GM19467 (cell line): ENCODE measurements at regions not wholly inside any gene's neighbourhood (a gene's known extent, or its start where the extent isn't known, plus 50 kb on each side); places are given as distances from the start of the nearest gene placed in this dataset.

Experiments
- ATAC-seq: cut with Tn5 transposase; IDR thresholded peaks from one replicate; pipeline ENCODE4 v1.9.1; 2021; ENCODE audit warnings: mild to moderate bottlenecking, moderate library complexity; ENCODE audit not compliant: unreplicated experiment

- no peak for ATAC-seq
These were observed 727.8 kb downstream of the C6orf118 start for GRCh38 chr6:164581563-164581962.

DNA sequence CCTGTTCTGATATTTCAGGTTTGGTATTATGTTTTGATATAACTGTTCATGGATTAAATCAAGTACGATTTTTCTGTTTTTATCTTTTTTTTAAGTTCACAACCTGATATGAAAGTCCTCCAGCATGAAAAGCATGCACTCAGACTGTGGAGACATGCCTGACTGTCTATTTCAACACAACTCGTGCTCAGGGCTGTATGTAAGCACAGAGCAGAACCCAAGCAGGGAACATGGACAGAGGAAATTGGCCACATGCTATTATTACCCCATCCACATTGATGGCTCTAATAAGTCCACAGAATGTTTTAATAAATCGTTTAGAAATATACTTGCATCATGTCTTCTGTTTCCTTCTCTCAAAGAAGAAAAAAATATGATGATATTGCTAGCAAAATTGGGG lies 730.4 kb downstream of the C6orf118 start:
- no peak for ATAC-seq

DNA sequence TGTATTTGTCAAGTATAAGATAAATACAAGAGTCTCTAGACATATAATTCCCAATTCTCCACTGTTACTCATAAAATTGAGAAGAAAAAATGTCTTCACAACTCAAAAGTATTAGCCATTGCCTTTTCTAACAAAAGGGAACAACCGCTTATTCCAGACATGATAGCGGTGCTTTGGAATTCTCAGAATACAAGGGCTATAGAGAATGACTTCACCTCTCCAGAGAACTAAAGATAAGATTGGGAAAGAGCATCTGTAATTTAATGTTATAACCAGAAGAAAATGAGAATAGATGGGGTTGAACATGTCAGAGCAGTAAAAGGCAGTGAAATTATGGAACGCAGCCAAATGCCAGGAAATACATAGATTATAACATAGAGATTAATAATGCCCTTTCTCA lies 730.8 kb downstream of the C6orf118 start:
- ATAC-seq, result no peak

DNA sequence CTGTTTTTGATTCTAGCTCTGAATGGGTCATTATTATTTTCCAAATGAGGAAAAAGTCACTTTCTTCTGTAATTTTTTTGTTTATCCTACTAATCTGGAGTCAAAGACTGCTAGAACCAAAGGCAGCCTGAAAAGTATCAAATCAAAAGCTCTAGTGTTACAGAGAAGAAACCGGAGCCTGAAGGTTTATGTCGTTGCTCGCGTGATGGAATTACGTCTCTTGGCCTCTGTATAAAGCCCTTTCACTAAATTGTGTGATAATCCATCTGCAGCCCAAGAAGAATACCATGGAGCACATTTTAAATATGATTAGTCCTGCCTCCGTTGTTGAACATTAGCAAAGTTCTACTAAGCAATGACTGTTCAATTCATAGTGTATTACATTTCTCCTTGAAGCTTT lies 738.6 kb downstream of the C6orf118 start:
- ATAC-seq, result no peak

- no peak for ATAC-seq
These were observed 739.9 kb downstream of the C6orf118 start for GRCh38 chr6:164569509-164569908.

GRCh38 chr6:164563924-164564323 lies 745.5 kb downstream of the C6orf118 start:
- ATAC-seq, result no peak

DNA sequence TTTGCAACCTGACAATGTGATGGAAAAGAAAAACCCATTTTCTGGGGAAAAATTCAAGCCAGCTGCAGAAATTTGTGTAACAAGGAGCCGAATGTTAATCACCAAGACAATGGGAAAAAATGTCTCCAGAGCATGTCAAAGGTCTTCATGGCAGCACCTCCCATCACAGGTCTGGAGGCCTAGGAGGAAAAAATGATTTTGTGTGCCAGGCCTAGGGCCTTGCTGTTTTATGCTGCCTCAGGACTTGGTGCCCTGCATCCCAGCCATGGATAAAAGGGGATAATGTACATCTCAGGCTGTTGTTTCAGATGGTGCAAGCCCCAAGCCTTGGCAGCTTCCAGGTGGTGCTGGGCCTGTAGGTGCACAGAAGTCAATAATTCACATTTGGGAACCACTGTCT lies 747.7 kb downstream of the C6orf118 start:
- no peak for ATAC-seq

DNA sequence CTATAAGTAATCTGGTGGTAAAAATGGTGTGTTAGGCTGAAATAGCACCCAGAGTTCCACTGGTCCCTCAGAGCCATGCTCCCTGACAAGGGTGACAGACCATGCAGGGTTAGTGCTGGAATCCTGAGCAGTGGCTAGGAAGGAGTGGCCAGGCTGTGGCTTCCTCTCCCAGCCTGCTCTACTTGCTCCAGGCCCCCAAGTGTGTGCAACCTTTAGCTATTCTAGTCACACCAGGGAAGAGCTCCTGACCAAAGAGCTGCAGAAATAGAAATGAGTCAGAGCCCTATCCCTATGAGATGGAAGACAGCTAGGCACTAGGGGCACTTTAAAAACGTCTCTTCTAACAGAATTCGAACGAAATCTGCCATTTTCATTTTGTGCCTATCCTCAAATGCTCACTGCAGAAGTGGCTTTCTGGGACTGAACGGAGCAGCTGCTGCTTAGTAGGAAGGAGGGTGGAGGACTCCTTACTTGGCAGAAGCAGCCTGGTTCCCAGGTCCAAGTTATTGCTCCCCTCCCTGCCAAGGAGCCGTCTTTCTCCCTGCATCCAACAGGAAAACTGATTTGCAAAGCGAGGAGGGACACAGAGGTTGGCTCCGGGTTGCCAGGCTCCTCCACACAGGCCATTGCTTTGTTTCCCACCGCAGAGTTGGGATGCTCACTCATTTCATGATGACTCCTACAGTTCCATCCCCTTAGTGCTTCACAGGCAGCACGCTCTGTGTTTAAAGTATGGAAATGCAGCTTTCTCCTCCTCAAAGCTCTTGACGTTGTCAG lies 754.5 kb downstream of the C6orf118 start:
- no peak for ATAC-seq

DNA sequence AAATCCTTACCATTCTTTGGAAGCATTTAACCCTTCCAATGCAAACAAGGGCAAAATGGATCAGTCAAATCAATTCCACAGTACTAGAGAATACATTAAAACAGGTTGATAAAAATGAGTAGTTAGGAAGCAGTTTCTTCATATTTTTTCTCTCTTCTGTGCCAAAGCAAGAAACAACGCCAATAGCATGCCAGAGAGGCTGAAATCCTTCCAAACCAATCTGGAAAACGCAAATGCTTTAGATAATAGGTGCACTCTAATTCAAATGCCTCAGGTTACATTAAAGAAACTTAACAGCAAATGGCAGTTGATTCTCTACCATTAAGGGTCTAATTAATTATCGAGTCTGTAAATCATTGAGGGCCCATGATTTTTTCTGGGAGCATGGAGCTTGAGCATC lies 755.2 kb downstream of the C6orf118 start:
- ATAC-seq, result no peak

DNA sequence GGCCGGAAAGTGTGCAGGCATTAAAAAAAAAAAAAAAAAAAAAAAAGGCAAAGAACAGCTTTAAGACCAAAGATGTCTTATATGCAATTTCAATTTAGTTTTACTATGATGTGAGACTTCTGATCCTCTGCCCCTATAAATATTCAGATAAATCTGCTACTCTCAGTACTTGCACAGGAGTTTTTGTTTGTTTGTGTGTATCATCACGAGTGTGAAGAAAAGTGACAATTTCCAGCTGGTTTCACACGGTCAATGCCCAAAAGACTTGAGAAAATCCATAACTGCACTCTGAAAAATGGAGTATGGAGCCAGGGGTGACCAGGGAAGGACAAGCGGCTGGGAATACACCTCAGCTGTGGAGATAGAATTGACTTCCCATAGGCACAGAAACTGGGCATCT lies 757.7 kb downstream of the C6orf118 start:
- no peak for ATAC-seq

GRCh38 chr6:164547076-164547475 lies 762.3 kb downstream of the C6orf118 start:
- ATAC-seq, result no peak

GRCh38 chr6:164546263-164546662 lies 763.1 kb downstream of the C6orf118 start:
- ATAC-seq, result no peak

- ATAC-seq, result no peak
These were observed 775.2 kb downstream of the C6orf118 start for GRCh38 chr6:164534070-164534766.

DNA sequence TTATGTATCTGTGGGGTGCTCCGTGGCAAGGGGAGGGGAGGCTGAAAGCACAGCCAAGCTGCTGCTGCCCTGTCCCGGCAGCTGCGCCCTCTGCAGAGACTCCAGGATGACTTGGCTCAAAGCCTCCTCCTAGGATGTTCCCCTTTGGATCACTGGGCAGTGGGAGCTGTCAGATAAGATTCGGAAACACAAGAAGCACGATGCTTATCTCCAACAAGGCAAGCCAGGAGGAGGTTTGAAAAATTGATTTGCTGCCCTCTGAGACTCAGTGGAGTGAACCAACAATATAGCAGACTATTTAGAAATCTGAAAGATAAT lies 776.4 kb downstream of the C6orf118 start:
- ATAC-seq, result no peak

DNA sequence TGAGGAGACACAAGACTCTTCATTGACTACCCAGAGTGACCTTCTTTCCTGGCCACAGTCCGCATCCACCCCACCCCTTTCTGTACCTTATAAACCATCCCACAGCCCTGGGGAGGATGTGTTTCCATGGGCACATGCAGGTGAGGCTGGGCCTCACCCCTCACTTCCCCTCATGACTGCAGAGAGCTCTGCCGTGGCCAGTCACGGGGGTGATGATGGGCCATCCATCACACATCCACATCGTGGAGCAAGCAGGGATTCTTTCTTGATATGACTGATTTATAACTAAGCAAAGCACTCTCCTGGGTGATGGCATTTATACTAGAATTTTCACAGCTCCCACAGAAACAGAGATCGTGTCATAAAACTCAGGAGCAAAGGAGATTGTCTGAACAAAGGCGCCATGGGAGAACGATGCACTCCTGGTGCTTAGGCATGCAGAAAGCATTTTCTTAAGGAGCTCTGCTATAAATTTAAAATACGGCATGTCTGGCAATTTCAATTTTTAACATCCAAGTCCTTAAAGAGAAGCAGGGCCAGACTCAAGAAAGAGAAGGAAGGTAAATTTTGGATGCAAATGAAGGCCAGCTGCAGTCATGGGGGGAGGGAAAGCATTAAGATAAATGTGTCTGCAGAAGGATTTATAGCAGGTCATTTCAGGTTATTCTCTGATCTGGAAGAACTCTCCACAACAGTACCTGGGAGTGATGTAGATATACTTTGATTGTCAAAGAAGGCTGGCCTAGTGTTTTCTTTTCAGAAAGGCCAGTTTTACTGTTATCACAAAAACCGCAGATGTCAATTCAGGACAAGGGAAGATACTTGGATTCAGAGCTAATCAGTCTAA lies 777.0 kb downstream of the C6orf118 start:
- ATAC-seq, result no peak

- ATAC-seq, result no peak
These were observed 777.7 kb downstream of the C6orf118 start for GRCh38 chr6:164531736-164532135.

GRCh38 chr6:164528539-164528938 lies 780.9 kb downstream of the C6orf118 start:
- ATAC-seq, result no peak

DNA sequence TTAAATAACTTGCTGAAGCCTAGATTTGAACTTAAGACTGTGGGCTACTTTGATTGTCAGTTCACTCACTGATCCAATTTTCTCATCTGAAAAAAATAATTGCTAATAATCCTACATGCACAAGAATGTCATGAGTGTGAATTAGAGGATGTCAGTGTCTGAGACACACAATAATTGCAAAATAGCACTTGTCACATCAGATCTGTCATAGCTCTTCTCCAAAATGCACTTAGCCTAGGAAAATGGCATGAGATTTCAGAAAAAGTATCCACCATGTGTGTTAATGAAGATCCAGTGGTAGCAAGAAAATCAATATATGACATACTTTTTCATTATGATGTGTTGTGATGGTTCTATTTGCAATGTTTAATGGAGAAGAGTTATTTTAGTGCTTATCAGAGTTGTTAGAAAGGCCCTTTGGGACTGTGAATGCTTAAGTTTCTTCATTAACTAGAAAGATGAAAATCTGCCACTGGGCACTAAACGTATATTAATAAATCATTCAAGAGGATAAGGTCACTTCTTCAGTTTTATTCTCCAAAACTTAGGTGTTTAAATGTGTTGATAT lies 786.2 kb downstream of the C6orf118 start:
- no peak for ATAC-seq

DNA sequence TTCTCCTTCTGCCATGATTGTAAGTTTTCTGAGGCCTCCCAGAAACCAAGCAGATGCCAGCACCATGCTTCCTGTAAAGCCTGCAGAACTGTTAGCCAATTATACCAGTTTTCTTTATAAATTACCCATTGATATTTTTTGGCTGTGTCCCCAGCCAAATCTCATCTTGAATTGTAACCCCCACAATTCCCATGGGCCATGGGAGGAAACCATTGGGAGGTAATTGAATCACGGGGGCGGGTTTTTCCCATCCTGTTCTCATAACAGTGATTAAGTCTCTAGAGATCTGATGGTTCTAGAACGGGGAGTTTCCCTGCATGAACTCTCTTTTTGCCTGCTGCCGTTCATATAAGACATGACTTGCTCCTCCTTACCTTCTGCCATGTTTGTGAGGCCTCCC lies 788.5 kb downstream of the C6orf118 start:
- ATAC-seq, result no peak

GRCh38 chr6:164507206-164507940 lies 802.0 kb downstream of the C6orf118 start:
- ATAC-seq, result peak; percentile 75

- ATAC-seq, result no peak
These were observed 804.0 kb downstream of the C6orf118 start for GRCh38 chr6:164505425-164505824.
